ENCODE measurements at regions not wholly inside any gene's neighbourhood (a gene's known extent, or its start where the extent isn't known, plus 50 kb on each side); places are given as distances from the start of the nearest gene placed in this dataset.
"Not testable (repeated sequence)": the region's sequence is repeated elsewhere in the genome, so short reads cannot be mapped to it uniquely, and the experiment has no call there.

DNA sequence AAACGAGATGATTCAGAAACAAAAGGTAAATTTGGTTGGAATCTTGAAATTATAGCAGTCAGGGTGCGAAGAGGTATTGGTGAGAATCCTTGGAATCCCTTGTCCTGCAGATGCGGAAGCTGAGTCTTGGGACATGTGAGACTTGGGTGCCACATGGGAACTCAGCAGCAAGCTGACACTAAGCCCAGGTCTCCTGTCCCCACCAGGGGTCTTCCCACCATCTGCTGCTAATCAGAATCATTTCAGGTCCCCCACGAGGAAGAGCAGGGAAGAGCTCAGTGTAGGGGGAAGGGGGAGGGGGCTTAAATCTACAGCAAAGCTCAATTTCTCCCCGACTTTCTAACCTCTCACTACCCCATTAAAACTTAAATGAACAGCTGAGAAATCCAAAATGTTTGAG lies 126.1 kb upstream of the BMPER start:
- no peak for DNase-seq (ENCODE audit: low read depth)

DNA sequence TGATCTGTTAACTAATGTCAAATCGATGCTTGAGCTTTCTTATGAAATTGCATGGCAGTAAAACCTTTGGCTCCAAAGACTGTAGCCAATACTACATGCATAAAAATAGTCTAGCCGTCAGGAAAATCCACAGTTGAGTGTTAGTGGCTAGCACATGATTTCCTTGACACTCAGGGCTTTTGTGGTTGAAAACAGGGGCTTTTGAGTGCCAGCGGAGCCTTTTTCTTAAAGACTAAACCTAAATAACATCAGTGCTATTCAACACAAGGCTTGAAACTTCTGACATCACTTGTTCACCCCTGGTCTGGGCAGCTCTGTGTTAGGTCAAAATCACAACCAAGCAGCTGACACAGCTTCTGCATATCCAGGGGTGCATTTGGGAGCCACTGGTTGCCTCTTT lies 124.2 kb upstream of the BMPER start:
- no peak for DNase-seq (ENCODE audit: low read depth)

DNA sequence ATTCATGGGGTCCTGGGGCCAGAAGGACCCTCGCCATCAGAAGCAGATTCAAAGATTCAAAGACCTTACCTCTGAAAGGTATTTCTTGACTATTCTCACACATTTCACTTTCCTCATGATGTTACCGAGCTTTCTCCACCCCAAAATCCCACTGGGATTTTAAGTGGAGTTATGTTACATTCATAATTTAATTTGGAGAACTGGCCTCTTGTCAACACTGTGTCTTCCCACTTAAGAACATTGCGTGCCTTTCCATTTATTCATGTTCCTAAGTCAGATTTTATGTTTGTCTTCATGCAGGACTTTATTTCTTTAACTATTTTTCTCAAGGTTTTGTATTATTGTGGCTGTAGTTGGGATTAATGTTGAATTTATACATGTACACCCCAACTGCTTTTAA lies 123.5 kb upstream of the BMPER start:
- peak; percentile 35 for DNase-seq (ENCODE audit: low read depth)

- DNase-seq (ENCODE audit: low read depth) = no peak
Measured at GRCh38 chr7:33784000-33784399, 121.3 kb upstream of the BMPER start.

GRCh38 chr7:33788531-33788930 lies 116.8 kb upstream of the BMPER start:
- DNase-seq (ENCODE audit: low read depth) = no peak

DNA sequence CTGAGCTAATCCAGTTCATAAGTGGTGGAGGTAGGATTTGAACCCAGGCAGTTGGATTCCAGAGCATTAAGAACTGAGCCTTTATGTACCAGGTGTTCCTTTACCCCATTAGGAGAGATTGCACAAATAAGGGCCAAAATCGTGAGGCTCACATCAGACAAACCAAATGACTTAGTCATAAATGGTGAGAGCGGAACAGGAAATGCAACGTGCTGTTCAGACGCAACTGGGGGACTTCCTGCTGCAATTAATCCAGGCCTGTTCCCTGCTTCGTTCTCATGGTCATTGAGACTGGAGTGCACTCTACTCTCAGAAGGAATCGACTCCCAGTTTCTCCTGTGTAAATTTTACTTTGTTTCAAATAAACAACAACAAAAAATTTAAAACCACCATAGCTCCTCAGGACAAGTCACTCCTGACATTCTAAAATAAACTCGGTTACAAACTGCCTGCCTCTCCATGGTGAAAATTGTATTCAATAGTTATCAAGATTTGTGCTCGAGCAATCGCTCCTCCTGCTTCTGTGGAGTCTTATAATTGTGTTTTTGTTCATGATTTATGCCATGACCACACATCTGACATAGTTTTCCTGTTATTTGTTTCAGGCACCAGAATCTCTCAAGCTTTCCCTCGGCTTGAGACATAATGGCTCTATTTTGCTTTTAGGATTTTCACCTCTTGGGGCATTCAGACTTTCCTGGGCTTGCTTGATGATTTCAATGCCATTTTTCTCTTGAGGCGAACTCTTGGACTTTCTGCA lies 115.3 kb upstream of the BMPER start:
- no peak for DNase-seq (ENCODE audit: low read depth)

- no peak for DNase-seq (ENCODE audit: low read depth)
Measured at GRCh38 chr7:33790746-33791145, 114.6 kb upstream of the BMPER start.

DNA sequence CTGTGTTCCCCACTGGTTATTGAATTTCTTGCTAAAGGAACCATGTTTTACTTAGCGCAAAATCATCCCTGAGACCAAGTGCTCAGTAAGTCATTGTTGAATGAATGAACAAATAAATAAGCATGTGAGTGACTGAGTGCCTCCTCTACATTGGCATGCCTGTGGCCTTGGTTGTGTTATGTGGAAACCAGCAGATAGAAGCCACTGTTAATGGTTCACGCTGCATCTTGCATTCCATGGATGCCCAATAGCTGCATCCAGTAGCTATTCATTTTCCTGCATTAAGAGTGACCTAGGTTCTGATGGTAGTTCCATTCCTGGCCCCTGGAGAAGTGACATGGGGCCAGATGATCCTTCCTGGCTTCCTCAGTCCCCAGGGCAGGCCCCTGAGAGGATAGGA lies 113.3 kb upstream of the BMPER start:
- DNase-seq (ENCODE audit: low read depth) = peak; percentile 62

DNA sequence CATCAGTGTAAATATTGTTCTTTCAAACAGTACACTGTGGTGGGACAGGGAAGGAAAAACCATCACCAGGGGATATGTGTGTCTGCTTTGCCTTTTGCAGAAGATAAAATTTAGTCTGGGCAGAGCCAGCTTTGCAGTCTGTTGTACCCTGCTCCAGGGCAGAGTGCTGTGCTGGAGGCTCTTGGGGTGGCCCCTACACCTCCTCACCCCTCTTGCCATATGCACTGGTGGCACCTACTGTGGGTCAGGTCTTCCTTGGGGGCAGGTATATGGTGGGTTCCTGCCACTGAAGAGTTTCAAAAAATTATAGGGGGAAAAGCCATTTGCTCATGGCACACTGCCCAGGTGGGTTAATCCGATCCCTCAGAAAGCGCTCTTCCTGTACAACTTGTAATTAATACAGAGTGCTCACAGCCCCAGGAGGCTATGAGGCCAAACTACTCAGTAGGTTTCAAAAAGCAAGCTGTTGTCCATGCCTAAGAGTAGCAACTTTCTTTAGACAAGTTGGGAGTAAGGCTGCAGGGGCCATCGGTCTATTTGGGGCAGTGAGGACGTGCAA lies 112.7 kb upstream of the BMPER start:
- DNase-seq (ENCODE audit: low read depth) = no peak

- no peak for DNase-seq (ENCODE audit: low read depth)
Measured at GRCh38 chr7:33793616-33794015, 111.7 kb upstream of the BMPER start.

DNA sequence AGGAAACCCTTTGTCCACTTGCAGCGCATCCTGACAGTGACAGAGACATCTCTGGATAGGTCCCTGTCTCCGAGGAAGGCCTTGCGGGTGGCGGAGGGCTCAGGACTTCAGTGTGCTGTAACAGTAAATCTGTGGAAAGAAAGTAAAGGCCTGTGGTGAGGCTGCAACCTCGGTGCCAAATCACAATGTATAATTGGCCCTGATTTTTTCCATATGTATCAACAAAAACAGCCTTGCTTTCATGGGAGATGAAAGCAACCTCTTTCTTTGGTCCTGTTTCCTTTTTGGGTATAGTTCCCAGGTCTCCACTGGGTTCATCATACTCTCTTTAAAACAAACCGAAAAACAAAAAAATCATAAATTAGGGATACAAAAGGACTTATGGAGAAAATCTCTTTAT lies 110.9 kb upstream of the BMPER start:
- DNase-seq (ENCODE audit: low read depth) = no peak

DNA sequence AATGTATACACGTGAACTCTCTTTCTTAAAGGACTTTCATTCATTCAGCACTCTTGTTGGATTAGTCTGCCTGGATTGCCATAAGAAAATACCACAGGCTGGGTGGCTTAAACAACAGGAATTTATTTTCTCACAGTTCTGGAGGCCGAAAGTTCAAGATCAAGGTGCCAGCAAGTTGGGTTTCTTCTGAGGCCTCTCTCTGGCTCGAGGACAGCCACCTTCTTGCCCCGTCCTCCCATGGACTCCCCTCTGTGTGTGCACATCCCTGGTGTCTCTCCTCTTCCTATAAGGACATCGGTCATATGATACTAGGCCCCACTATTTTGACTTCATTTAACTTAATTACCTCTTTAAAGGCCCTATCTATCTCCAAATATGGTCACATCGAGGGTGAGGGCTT lies 110.4 kb upstream of the BMPER start:
- no peak for DNase-seq (ENCODE audit: low read depth)

- no peak for DNase-seq (ENCODE audit: low read depth)
Measured at GRCh38 chr7:33796538-33796937, 108.8 kb upstream of the BMPER start.

- DNase-seq (ENCODE audit: low read depth) = not testable (repeated sequence)
Measured at GRCh38 chr7:33797512-33797911, 107.8 kb upstream of the BMPER start.

DNA sequence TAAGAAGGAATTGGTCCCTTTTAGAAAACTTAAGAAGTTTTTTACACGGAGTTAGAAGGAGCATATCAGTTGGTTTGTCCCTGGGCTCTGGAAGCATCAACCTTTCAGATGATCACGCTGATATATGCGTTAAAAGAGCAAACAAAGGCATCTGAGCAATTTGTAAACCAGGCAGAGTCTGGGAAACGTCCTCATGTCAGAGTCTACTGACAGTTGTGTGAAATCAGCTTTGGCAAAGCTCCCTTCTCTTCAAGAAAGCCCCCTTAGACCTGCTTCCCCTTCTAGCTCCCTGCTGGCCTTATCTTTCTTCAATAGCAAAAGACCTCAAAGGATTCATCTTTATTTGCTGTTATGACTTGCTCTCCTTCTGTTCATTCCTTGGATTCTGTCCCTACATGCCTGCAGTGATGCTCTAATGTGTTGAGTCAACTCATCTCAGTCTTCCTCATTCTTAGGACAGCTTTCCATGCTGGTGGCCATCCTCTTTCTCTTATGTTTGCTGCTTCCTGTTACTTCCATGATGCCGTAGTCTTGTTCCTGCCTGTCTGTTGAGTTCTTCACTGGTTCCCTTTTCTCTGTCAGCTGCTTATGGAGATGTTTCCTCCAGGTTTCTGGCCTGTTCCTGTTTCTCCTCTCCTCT lies 106.5 kb upstream of the BMPER start:
- no peak for DNase-seq (ENCODE audit: low read depth)

DNA sequence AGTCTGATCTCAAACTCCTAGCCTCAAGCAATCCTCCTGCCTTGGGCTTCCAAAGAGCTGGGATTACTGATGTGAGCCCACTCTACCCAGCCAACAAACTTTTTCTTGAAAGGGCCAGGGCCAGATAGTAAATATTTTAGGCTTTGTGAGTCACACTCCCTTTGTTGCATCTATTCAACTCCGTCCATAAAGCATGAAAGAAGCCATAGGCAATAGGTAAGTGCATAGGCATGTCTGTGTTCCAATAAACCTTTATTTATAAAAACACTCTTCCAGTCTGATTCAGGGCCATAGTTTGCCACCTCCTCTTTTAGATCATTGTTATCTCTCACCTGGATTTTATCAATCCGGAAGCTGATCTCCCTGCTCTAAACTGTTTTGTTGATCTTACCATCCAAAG lies 105.6 kb upstream of the BMPER start:
- DNase-seq (ENCODE audit: low read depth) = no peak

- DNase-seq (ENCODE audit: low read depth) = no peak
Measured at GRCh38 chr7:33802600-33802999, 102.7 kb upstream of the BMPER start.

DNA sequence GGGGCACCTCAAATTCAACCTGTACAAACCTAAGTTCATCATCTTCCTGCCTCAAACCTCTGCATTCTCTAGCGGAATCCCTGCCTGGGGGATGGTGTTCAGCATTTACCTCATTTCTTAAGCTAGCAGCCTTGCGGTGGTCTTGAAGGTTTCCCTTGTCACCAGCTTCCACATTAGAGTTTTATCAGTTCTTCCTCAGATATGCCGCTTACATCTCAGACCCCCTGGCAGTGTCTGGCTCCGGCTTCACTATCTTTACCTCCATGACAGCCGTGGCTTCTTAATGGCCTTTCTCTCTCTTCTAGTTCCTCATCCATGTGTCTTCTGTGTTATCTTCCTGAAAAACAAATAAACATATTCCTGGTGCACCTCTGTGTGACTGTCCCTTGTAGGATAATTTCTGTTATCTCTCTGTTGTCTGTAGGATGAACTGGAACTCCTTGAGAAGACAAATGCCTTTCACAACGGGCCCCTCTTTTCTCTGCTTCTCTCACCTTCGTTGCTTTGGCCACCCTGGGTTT lies 101.1 kb upstream of the BMPER start:
- no peak for DNase-seq (ENCODE audit: low read depth)

- DNase-seq (ENCODE audit: low read depth) = peak; percentile 55
Measured at GRCh38 chr7:33805630-33806233, 99.6 kb upstream of the BMPER start.

- no peak for DNase-seq (ENCODE audit: low read depth)
Measured at GRCh38 chr7:33806298-33807154, 98.8 kb upstream of the BMPER start.

GRCh38 chr7:33807155-33807530 lies 98.2 kb upstream of the BMPER start:
- no peak for DNase-seq (ENCODE audit: low read depth)

Measured in myocyte (in vitro differentiated cells).